AG09319 (cell line): ENCODE measurements at regions not wholly inside any gene's neighbourhood (a gene's known extent, or its start where the extent isn't known, plus 50 kb on each side); places are given as distances from the start of the nearest gene placed in this dataset.

Experiments used
- DNase-seq: peaks from one replicate; pipeline ENCODE4 v3.0.0-alpha.2; 2010; ENCODE audit warnings: low read depth; ENCODE audit errors: extremely low read depth
- CTCF ChIP-seq: IDR thresholded peaks from 2 replicates; pipeline ENCODE4 v1.5.1; 2011; ENCODE audit warnings: low read depth, mild to moderate bottlenecking, inconsistent platforms, low read length, moderate library complexity

GRCh38 chr11:27916541-27917100, 191.3 kb downstream of the KIF18A start:
- no peak for DNase-seq
- no peak for TF ChIP-seq CTCF

- no peak for TF ChIP-seq CTCF
- no peak for DNase-seq
Observed at GRCh38 chr11:27914080-27914479, 193.9 kb downstream of the KIF18A start.

GRCh38 chr11:27913650-27914049, 194.3 kb downstream of the KIF18A start:
- no peak for TF ChIP-seq CTCF
- DNase-seq = no peak

- no peak for TF ChIP-seq CTCF
- no peak for DNase-seq
Observed at GRCh38 chr11:27912916-27913315, 195.0 kb downstream of the KIF18A start.

GRCh38 chr11:27910186-27910931, 197.6 kb downstream of the KIF18A start:
- TF ChIP-seq CTCF = no peak
- no peak for DNase-seq

GRCh38 chr11:27909386-27909785, 198.6 kb downstream of the KIF18A start:
- DNase-seq = no peak
- no peak for TF ChIP-seq CTCF

- no peak for DNase-seq
- TF ChIP-seq CTCF = no peak
Observed at GRCh38 chr11:27908621-27909020, 199.3 kb downstream of the KIF18A start.
